HEK293T (cell line): ENCODE measurements at regions not wholly inside any gene's neighbourhood (a gene's known extent, or its start where the extent isn't known, plus 50 kb on each side); places are given as distances from the start of the nearest gene placed in this dataset.
"Not testable (repeated sequence)": the region's sequence is repeated elsewhere in the genome, so short reads cannot be mapped to it uniquely, and the experiment has no call there.

ENCODE experiments used
- CTCF ChIA-PET: fragments of 350-600 bp; formaldehyde crosslinking; extraction: SDS; loops from one replicate; lab custom pipeline; 2021; ENCODE audit warnings: antibody characterized with exemption, inconsistent platforms; lab: Yijun Ruan, JAX
- POLR2A ChIA-PET: fragments of 350-600 bp; formaldehyde crosslinking; extraction: SDS; loops from one replicate; lab custom pipeline; 2020; ENCODE audit warnings: antibody characterized with exemption, inconsistent platforms; lab: Yijun Ruan, JAX
- DNase-seq: peaks from one replicate; pipeline ENCODE4 v3.0.0; 2012; ENCODE audit warnings: mixed read lengths; ENCODE audit errors: extremely low spot score
- ARNT ChIP-seq: fragments of 450-650 bp; IDR thresholded peaks from 2 replicates; pipeline ENCODE4 v1.6.1; 2017; ENCODE audit warnings: mild to moderate bottlenecking
- BHLHE40 ChIP-seq: fragments of 450-650 bp; IDR thresholded peaks from 2 replicates; pipeline ENCODE4 v1.6.1; 2016; ENCODE audit warnings: mild to moderate bottlenecking, moderate library complexity, borderline replicate concordance
- CTBP1 ChIP-seq: fragments of 450-650 bp; IDR thresholded peaks from 2 replicates; pipeline ENCODE4 v1.6.1; 2016; ENCODE audit warnings: borderline replicate concordance
- ELF4 ChIP-seq: fragments of 450-650 bp; IDR thresholded peaks from 2 replicates; pipeline ENCODE4 v1.6.1; 2017; ENCODE audit warnings: antibody characterized with exemption
- FOXA1 ChIP-seq: fragments of 450-650 bp; IDR thresholded peaks from 2 replicates; pipeline ENCODE4 v1.6.1; 2016; ENCODE audit warnings: mild to moderate bottlenecking
- FOXK2 ChIP-seq: fragments of 450-650 bp; IDR thresholded peaks from 2 replicates; pipeline ENCODE4 v1.6.1; 2016; ENCODE audit warnings: mild to moderate bottlenecking
- FOXM1 ChIP-seq: fragments of 450-650 bp; IDR thresholded peaks from 2 replicates; pipeline ENCODE4 v1.6.1; 2017; ENCODE audit warnings: mild to moderate bottlenecking, borderline replicate concordance
- HDGF ChIP-seq: fragments of 450-650 bp; IDR thresholded peaks from 2 replicates; pipeline ENCODE4 v1.6.1; 2017; ENCODE audit warnings: antibody characterized with exemption, borderline replicate concordance
- L3MBTL2 ChIP-seq: fragments of 450-650 bp; conservative IDR thresholded peaks from 2 replicates; pipeline ENCODE4 v1.6.1; 2016; ENCODE audit warnings: mild to moderate bottlenecking
- LEF1 ChIP-seq: fragments of 450-650 bp; IDR thresholded peaks from 2 replicates; pipeline ENCODE4 v1.6.1; 2017; ENCODE audit warnings: mild to moderate bottlenecking, borderline replicate concordance
- NFRKB ChIP-seq: fragments of 450-650 bp; IDR thresholded peaks from 2 replicates; pipeline ENCODE4 v1.6.1; 2016; ENCODE audit warnings: mild to moderate bottlenecking, moderate library complexity
- PKNOX1 ChIP-seq: fragments of 450-650 bp; IDR thresholded peaks from 2 replicates; pipeline ENCODE4 v1.6.1; 2016
- SP1 ChIP-seq: fragments of 450-650 bp; IDR thresholded peaks from 2 replicates; pipeline ENCODE4 v1.6.1; 2017
- SUZ12 ChIP-seq: fragments of 450-650 bp; IDR thresholded peaks from 2 replicates; pipeline ENCODE4 v1.6.1; 2016; ENCODE audit warnings: mild to moderate bottlenecking
- TARDBP ChIP-seq: fragments of 450-650 bp; IDR thresholded peaks from 2 replicates; pipeline ENCODE4 v1.6.1; 2016
- ZNF384 ChIP-seq: fragments of 450-650 bp; IDR thresholded peaks from 2 replicates; pipeline ENCODE4 v1.6.1; 2016

GRCh38 chr5:168142402-168142801 lies 149.0 kb upstream of the WWC1 start:
- ChIA-PET CTCF (no interaction called here), POLR2A (no interaction called here)
- DNase-seq, result no peak
- no peak for TF ChIP-seq FOXA1
- TF ChIP-seq LEF1, result no peak
- no peak for TF ChIP-seq ELF4
- no peak for TF ChIP-seq NFRKB
- TF ChIP-seq SP1, result no peak
- TF ChIP-seq HDGF, result no peak
- TF ChIP-seq FOXM1, result no peak
- TF ChIP-seq CTBP1, result no peak
- no peak for TF ChIP-seq PKNOX1
- no peak for TF ChIP-seq ARNT
- no peak for TF ChIP-seq ZNF384
- TF ChIP-seq FOXK2, result no peak
- no peak for TF ChIP-seq TARDBP
- no peak for TF ChIP-seq BHLHE40

GRCh38 chr5:168143521-168143920 lies 147.9 kb upstream of the WWC1 start:
- POLR2A ChIA-PET, DNase-seq, CTCF ChIA-PET: not testable (repeated sequence)

- TF ChIP-seq ARNT (no peak), BHLHE40 (no peak), ELF4 (no peak)
- ChIA-PET POLR2A (no interaction called here), CTCF (no interaction called here)
- no peak for DNase-seq
Observed at GRCh38 chr5:168147106-168147505, 144.3 kb upstream of the WWC1 start.

GRCh38 chr5:168147568-168148360 lies 143.7 kb upstream of the WWC1 start:
- TF ChIP-seq NFRKB (no peak), L3MBTL2 (no peak), CTBP1 (no peak), LEF1 (no peak), SUZ12 (no peak), FOXK2 (no peak), PKNOX1 (no peak), ZNF384 (no peak), ELF4 (no peak), SP1 (no peak), FOXA1 (no peak), ARNT (no peak), HDGF (no peak)
- no peak for DNase-seq
- ChIA-PET CTCF (interaction anchor here (1.0 kb wide), 1 partner anchor 14 kb away, joined by 3 read pairs; no protein-coding TSS in a partner anchor), POLR2A (no interaction called here)

GRCh38 chr5:168151041-168151440 lies 140.4 kb upstream of the WWC1 start:
- TF ChIP-seq TARDBP, result no peak
- TF ChIP-seq FOXK2, result no peak
- no peak for TF ChIP-seq FOXA1
- TF ChIP-seq NFRKB, result no peak
- no peak for TF ChIP-seq BHLHE40
- TF ChIP-seq PKNOX1, result no peak
- no peak for TF ChIP-seq ARNT
- no peak for TF ChIP-seq L3MBTL2
- no peak for TF ChIP-seq LEF1
- no peak for TF ChIP-seq FOXM1
- TF ChIP-seq SUZ12, result no peak
- no peak for TF ChIP-seq CTBP1
- no peak for TF ChIP-seq ZNF384
- CTCF ChIA-PET, result no interaction called here
- no peak for DNase-seq
- POLR2A ChIA-PET, result no interaction called here

- ChIA-PET POLR2A (no interaction called here), CTCF (interaction anchor here (0.5 to 0.9 kb wide), 3 partner anchors 38 to 67 kb away, joined by 3 read pairs; no protein-coding TSS in a partner anchor)
- DNase-seq, result no peak
- TF ChIP-seq L3MBTL2, result no peak
- no peak for TF ChIP-seq SP1
- no peak for TF ChIP-seq ARNT
- TF ChIP-seq ZNF384, result no peak
- TF ChIP-seq ELF4, result no peak
- TF ChIP-seq CTBP1, result no peak
- TF ChIP-seq BHLHE40, result no peak
- TF ChIP-seq PKNOX1, result no peak
- no peak for TF ChIP-seq FOXA1
- no peak for TF ChIP-seq HDGF
- no peak for TF ChIP-seq FOXK2
- TF ChIP-seq NFRKB, result no peak
- TF ChIP-seq LEF1, result no peak
- no peak for TF ChIP-seq FOXM1
- no peak for TF ChIP-seq TARDBP
- no peak for TF ChIP-seq SUZ12
Observed at GRCh38 chr5:168152660-168153059, 138.8 kb upstream of the WWC1 start.
